OCI-LY7 (cell line): ENCODE measurements at regions not wholly inside any gene's neighbourhood (a gene's known extent, or its start where the extent isn't known, plus 50 kb on each side); places are given as distances from the start of the nearest gene placed in this dataset.
"Not testable (repeated sequence)": the region's sequence is repeated elsewhere in the genome, so short reads cannot be mapped to it uniquely, and the experiment has no call there.

Experiments used
- CTCF ChIP-seq: fragments of 200-600 bp; sonication (generic); conservative IDR thresholded peaks from 2 replicates; pipeline ENCODE4 v1.5.1; 2014; ENCODE audit warnings: mild to moderate bottlenecking, antibody characterized with exemption, low read length, moderate library complexity, mixed read lengths
- EZH2phosphoT487 ChIP-seq: fragments of 200-600 bp; sonication (generic); IDR thresholded peaks from 2 replicates; pipeline ENCODE4 v1.6.1; 2018; ENCODE audit warnings: low read depth, borderline replicate concordance, mild to moderate bottlenecking, mixed run types, antibody characterized with exemption, low read length, moderate library complexity, mixed read lengths

GRCh38 chr12:83233987-83234386 is 547.3 kb downstream of the TMTC2 start:
- TF ChIP-seq CTCF, EZH2phosphoT487: not testable (repeated sequence)
